Retina (tissue), 1 donor: ENCODE measurements at regions not wholly inside any gene's neighbourhood (a gene's known extent, or its start where the extent isn't known, plus 50 kb on each side); places are given as distances from the start of the nearest gene placed in this dataset.

Experiments
- DNase-seq: peaks from one replicate; pipeline ENCODE4 v3.0.0-alpha.2; 2016

GRCh38 chr1:193558491-193559028 is 372.1 kb upstream of the B3GALT2 start:
- no peak for DNase-seq

- DNase-seq, result no peak
Measured at GRCh38 chr1:193555662-193556441, 369.4 kb upstream of the B3GALT2 start.

- no peak for DNase-seq
Measured at GRCh38 chr1:193553564-193553963, 367.2 kb upstream of the B3GALT2 start.

GRCh38 chr1:193552274-193552673 is 365.9 kb upstream of the B3GALT2 start:
- DNase-seq, result no peak

GRCh38 chr1:193549081-193549480 is 362.7 kb upstream of the B3GALT2 start:
- no peak for DNase-seq

GRCh38 chr1:193545171-193545570 is 358.8 kb upstream of the B3GALT2 start:
- DNase-seq, result no peak

- DNase-seq, result no peak
Measured at GRCh38 chr1:193543259-193543658, 356.8 kb upstream of the B3GALT2 start.

- no peak for DNase-seq
Measured at GRCh38 chr1:193542690-193543089, 356.3 kb upstream of the B3GALT2 start.

GRCh38 chr1:193540511-193540910 is 354.1 kb upstream of the B3GALT2 start:
- no peak for DNase-seq

- DNase-seq, result no peak
Measured at GRCh38 chr1:193539731-193540459, 353.5 kb upstream of the B3GALT2 start.

GRCh38 chr1:193538680-193539079 is 352.3 kb upstream of the B3GALT2 start:
- no peak for DNase-seq

GRCh38 chr1:193538003-193538354 is 351.6 kb upstream of the B3GALT2 start:
- no peak for DNase-seq

GRCh38 chr1:193537266-193538002 is 351.0 kb upstream of the B3GALT2 start:
- no peak for DNase-seq

GRCh38 chr1:193533853-193534252 is 347.4 kb upstream of the B3GALT2 start:
- DNase-seq, result no peak

GRCh38 chr1:193525917-193526710 is 339.7 kb upstream of the B3GALT2 start:
- no peak for DNase-seq

- no peak for DNase-seq
Measured at GRCh38 chr1:193525411-193525810, 339.0 kb upstream of the B3GALT2 start.

GRCh38 chr1:193524616-193525015 is 338.2 kb upstream of the B3GALT2 start:
- no peak for DNase-seq

GRCh38 chr1:193524021-193524420 is 337.6 kb upstream of the B3GALT2 start:
- no peak for DNase-seq

GRCh38 chr1:193520472-193520871 is 334.1 kb upstream of the B3GALT2 start:
- DNase-seq, result no peak

GRCh38 chr1:193519922-193520321 is 333.5 kb upstream of the B3GALT2 start:
- DNase-seq, result no peak

GRCh38 chr1:193516755-193517388 is 330.5 kb upstream of the B3GALT2 start:
- DNase-seq, result no peak

- no peak for DNase-seq
Measured at GRCh38 chr1:193514397-193514796, 328.0 kb upstream of the B3GALT2 start.
